Thoracic aorta (tissue), 2 donors: ENCODE measurements at regions not wholly inside any gene's neighbourhood (a gene's known extent, or its start where the extent isn't known, plus 50 kb on each side); places are given as distances from the start of the nearest gene placed in this dataset.

Source experiments
- ATAC-seq: fragments of 150-250 bp; one replicate; pipeline ENCODE4 v1.8.0; 2017; ENCODE audit warnings: low read depth; ENCODE audit not compliant: insufficient number of reproducible peaks, low FRiP score
- DNase-seq: peaks from one replicate; pipeline ENCODE4 v3.0.0-alpha.2; 2020; ENCODE audit warnings: low spot score
- H3K27ac ChIP-seq, 2 donors: fragments of 200-600 bp; sonication (generic); 1 replicate in 1 of 2; 2 replicates in 1 of 2; pipeline ENCODE4 v1.5.1; 2016; ENCODE audit warnings: mild to moderate bottlenecking in 2 of 2, moderate library complexity in 2 of 2
- H3K27me3 ChIP-seq: fragments of 200-600 bp; sonication (generic); replicated peaks from 2 replicates; pipeline ENCODE4 v1.6.0; 2016; ENCODE audit warnings: mild to moderate bottlenecking; ENCODE audit not compliant: insufficient read depth
- H3K36me3 ChIP-seq: fragments of 200-600 bp; sonication (generic); one replicate; pipeline ENCODE4 v1.5.1; 2016
- H3K4me1 ChIP-seq, 2 donors: fragments of 200-600 bp; sonication (generic); 1 replicate in 1 of 2; 2 replicates in 1 of 2; pipeline versions ENCODE4 v1.5.1 to v1.6.0; 2016; ENCODE audit warnings: low read depth in 2 of 2, mild to moderate bottlenecking in 1 of 2; ENCODE audit not compliant: control insufficient read depth in 1 of 2
- H3K4me3 ChIP-seq: fragments of 200-600 bp; sonication (generic); 2 replicates; pipeline ENCODE4 v1.5.1; 2016; ENCODE audit warnings: mild to moderate bottlenecking
- H3K9me3 ChIP-seq: fragments of 200-600 bp; sonication (generic); 2 replicates; pipeline ENCODE4 v1.5.1; 2016
- CTCF ChIP-seq: fragments of 200-600 bp; sonication (generic); IDR thresholded peaks from one replicate; pipeline ENCODE4 v1.5.1; 2019; ENCODE audit warnings: antibody characterized with exemption

DNA sequence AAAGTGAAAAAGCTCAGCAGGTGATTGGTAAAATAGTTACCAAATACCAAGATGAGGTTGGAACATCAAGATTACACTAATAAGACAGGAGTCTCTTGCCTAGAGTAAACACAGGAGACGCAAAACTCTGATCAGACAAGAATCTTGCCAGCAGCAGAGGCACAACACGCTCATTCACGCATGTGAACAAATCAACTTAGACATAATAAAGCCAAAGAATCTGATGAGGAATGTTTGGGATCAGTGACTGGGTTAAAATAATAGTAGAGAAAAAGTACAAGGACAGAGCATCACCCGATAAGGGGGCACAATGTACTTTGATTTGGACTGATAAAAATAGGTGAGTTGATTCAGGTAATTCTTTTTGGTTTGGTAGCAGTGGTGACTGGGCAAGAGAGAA is 159.5 kb upstream of the GRIP1 start:
- DNase-seq (no peak), ATAC-seq (no peak)
- no peaks in the 10 kb centered on the region for H3K9me3 ChIP-seq
- H3K27me3 ChIP-seq = no peaks in the 10 kb centered on the region
- no peak overlapping the region for H3K27ac ChIP-seq
- H3K4me3 ChIP-seq = no peak overlapping the region
- no peak for TF ChIP-seq CTCF
- H3K4me1 ChIP-seq = no peaks in the 10 kb centered on the region
- no peaks in the 10 kb centered on the region for H3K36me3 ChIP-seq

- Histone ChIP-seq H3K9me3 (no peaks in the 10 kb centered on the region), H3K27ac (no peak overlapping the region), H3K36me3 (no peaks in the 10 kb centered on the region), H3K27me3 (no peaks in the 10 kb centered on the region), H3K4me3 (no peak overlapping the region), H3K4me1 (no peaks in the 10 kb centered on the region)
- TF ChIP-seq CTCF = no peak
- ATAC-seq (no peak), DNase-seq (no peak)
These were observed 170.1 kb upstream of the GRIP1 start for GRCh38 chr12:66848967-66849366.

- no peak for TF ChIP-seq CTCF
- no peak overlapping the region for H3K4me3 ChIP-seq
These were observed 172.3 kb upstream of the GRIP1 start for GRCh38 chr12:66851134-66851533.

DNA sequence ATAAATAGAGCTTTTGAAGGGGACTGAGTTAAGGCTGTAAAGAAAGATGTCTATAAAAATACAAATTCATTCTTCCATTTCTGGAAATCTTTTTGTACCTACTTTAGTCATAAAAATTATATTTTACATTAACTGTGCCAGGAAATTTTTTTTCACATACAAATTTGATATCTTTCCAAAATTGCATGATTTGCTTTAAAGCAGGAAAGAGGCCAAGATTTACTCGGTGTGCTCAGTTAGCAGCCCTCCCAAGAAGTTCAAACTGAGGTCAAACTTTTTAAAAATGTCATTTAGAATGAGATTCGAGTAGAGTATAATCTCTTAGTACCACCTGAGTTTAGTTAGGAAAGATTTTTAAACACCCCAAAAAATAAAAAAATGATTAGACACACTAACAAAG is 173.2 kb upstream of the GRIP1 start:
- Histone ChIP-seq H3K4me3 (no peak overlapping the region), H3K36me3 (no peaks in the 10 kb centered on the region), H3K27ac (no peak overlapping the region), H3K9me3 (no peaks in the 10 kb centered on the region), H3K27me3 (no peaks in the 10 kb centered on the region), H3K4me1 (no peaks in the 10 kb centered on the region)
- ATAC-seq (no peak), DNase-seq (no peak)
- no peak for TF ChIP-seq CTCF

More at GRCh38 chr12:66851134-66851533, 172.3 kb upstream of the GRIP1 start:
- Histone ChIP-seq H3K9me3 (no peaks in the 10 kb centered on the region), H3K4me1 (no peaks in the 10 kb centered on the region), H3K27me3 (no peaks in the 10 kb centered on the region), H3K36me3 (no peaks in the 10 kb centered on the region), H3K27ac (no peak overlapping the region)
- no peak for DNase-seq
- ATAC-seq = no peak

DNA sequence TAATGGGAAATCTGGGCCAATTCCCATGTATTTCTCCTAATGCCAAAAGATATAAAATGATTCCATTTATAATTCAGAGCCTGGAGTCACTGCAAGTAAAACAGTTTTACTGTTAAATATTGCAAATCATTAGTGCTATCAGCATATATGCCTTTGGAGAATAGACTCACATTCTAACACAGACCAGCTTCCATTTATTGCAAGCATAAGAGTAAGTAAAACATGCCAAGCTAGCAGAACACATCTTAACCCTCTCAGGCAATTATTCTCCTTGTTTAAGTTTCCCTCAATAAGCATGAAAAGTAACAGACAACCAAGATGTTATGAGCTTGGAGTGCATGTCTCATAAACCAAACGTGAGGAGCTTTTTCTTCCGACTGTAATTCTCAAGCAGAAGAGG is 173.9 kb upstream of the GRIP1 start:
- Histone ChIP-seq H3K27ac (no peak overlapping the region), H3K36me3 (no peaks in the 10 kb centered on the region), H3K27me3 (no peaks in the 10 kb centered on the region), H3K4me3 (no peak overlapping the region), H3K9me3 (no peaks in the 10 kb centered on the region), H3K4me1 (no peaks in the 10 kb centered on the region)
- ATAC-seq (no peak), DNase-seq (no peak)
- TF ChIP-seq CTCF = no peak
